GM12891 (cell line): ENCODE measurements at regions not wholly inside any gene's neighbourhood (a gene's known extent, or its start where the extent isn't known, plus 50 kb on each side); places are given as distances from the start of the nearest gene placed in this dataset.

Source experiments
- DNase-seq: peaks from one replicate; pipeline ENCODE4 v3.0.0; 2011; ENCODE audit warnings: low spot score; ENCODE audit not compliant: insufficient read length
- FAIRE-seq: peaks from 2 replicates; lab custom pipeline; 2011; peaks lifted over from hg19 to GRCh38; lab: Jason Lieb, UNC
- PAX5 ChIP-seq: IDR thresholded peaks from 2 replicates; pipeline ENCODE4 v1.6.1; 2011; ENCODE audit warnings: low read length, moderate library complexity, mild to moderate bottlenecking; ENCODE audit not compliant: insufficient read depth, severe bottlenecking
- POLR2A ChIP-seq: IDR thresholded peaks from 2 replicates; pipeline ENCODE4 v1.6.1; 2011; ENCODE audit warnings: low read depth, low read length, control low read depth
- POLR2AphosphoS5 ChIP-seq: IDR thresholded peaks from 2 replicates; pipeline ENCODE4 v1.6.1; 2011; ENCODE audit warnings: low read depth, low read length, control low read depth
- POU2F2 ChIP-seq: IDR thresholded peaks from 2 replicates; pipeline ENCODE4 v1.6.1; 2011; ENCODE audit warnings: low read depth, mild to moderate bottlenecking, control low read depth, low read length, moderate library complexity
- SPI1 ChIP-seq: IDR thresholded peaks from 2 replicates; pipeline ENCODE4 v1.6.1; 2011; ENCODE audit warnings: low read depth, low read length, control low read depth
- TAF1 ChIP-seq: IDR thresholded peaks from 2 replicates; pipeline ENCODE4 v1.6.1; 2011; ENCODE audit warnings: low read depth, low read length, control low read depth

GRCh38 chr11:119531623-119532022 is 108.7 kb upstream of the THY1 start:
- FAIRE-seq: no peak
- TF ChIP-seq TAF1 (no peak), POLR2AphosphoS5 (no peak), SPI1 (no peak), POU2F2 (no peak), PAX5 (no peak), POLR2A (no peak)
- DNase-seq: no peak

GRCh38 chr11:119531056-119531455 is 108.1 kb upstream of the THY1 start:
- TF ChIP-seq SPI1 (no peak), POLR2A (no peak), POLR2AphosphoS5 (no peak), POU2F2 (no peak), TAF1 (no peak), PAX5 (no peak)
- no peak for DNase-seq
- no peak for FAIRE-seq

- DNase-seq (no peak), FAIRE-seq (no peak)
- TF ChIP-seq POLR2A (no peak), POLR2AphosphoS5 (no peak), SPI1 (no peak), POU2F2 (no peak), TAF1 (no peak), PAX5 (no peak)
Measured at GRCh38 chr11:119530509-119530908, 107.5 kb upstream of the THY1 start.

- no peak for DNase-seq
- FAIRE-seq: no peak
- TF ChIP-seq PAX5 (no peak), POU2F2 (no peak), POLR2A (no peak)
Measured at GRCh38 chr11:119529936-119530335, 107.0 kb upstream of the THY1 start.

- TF ChIP-seq POLR2AphosphoS5: no peak
- TF ChIP-seq POU2F2: no peak
- TF ChIP-seq PAX5: no peak
- no peak for TF ChIP-seq POLR2A
- no peak for TF ChIP-seq SPI1
- TF ChIP-seq TAF1: no peak
- DNase-seq (no peak), FAIRE-seq (no peak)
Measured at GRCh38 chr11:119529063-119529845, 106.3 kb upstream of the THY1 start.

- FAIRE-seq (no peak), DNase-seq (no peak)
- TF ChIP-seq TAF1 (no peak), POLR2A (no peak), POLR2AphosphoS5 (no peak), SPI1 (no peak)
Measured at GRCh38 chr11:119525867-119526196, 102.9 kb upstream of the THY1 start.

- DNase-seq (no peak), FAIRE-seq (no peak)
- no peak for TF ChIP-seq PAX5
- TF ChIP-seq POLR2AphosphoS5: no peak
- no peak for TF ChIP-seq TAF1
- no peak for TF ChIP-seq POLR2A
- TF ChIP-seq POU2F2: no peak
- no peak for TF ChIP-seq SPI1
Measured at GRCh38 chr11:119525180-119525866, 102.4 kb upstream of the THY1 start.

GRCh38 chr11:119523539-119524157 is 100.7 kb upstream of the THY1 start:
- DNase-seq (no peak), FAIRE-seq (no peak)
- TF ChIP-seq POLR2AphosphoS5 (no peak), POLR2A (no peak), PAX5 (no peak), POU2F2 (no peak), TAF1 (no peak), SPI1 (no peak)

GRCh38 chr11:119522609-119523008 is 99.6 kb upstream of the THY1 start:
- DNase-seq: no peak
- TF ChIP-seq POU2F2: no peak
- TF ChIP-seq TAF1: no peak
- no peak for TF ChIP-seq PAX5
- no peak for TF ChIP-seq SPI1
- no peak for TF ChIP-seq POLR2AphosphoS5
- TF ChIP-seq POLR2A: no peak
- FAIRE-seq: no peak
